AG10803 (cell line): ENCODE measurements at regions not wholly inside any gene's neighbourhood (a gene's known extent, or its start where the extent isn't known, plus 50 kb on each side); places are given as distances from the start of the nearest gene placed in this dataset.

Experiments used
- DNase-seq: peaks from one replicate; pipeline ENCODE4 v3.0.0; 2010; ENCODE audit warnings: low read depth
- H3K4me3 ChIP-seq: 2 replicates; pipeline ENCODE4 v1.5.1; 2011; ENCODE audit warnings: mild to moderate bottlenecking, low read length, control low read depth
- TF ChIP-seq, protein P1 (sequence below): conservative IDR thresholded peaks from 2 replicates; pipeline ENCODE4 v1.5.1; 2011; ENCODE audit warnings: mild to moderate bottlenecking, low read length, control low read depth, inconsistent platforms

GRCh38 chr18:38081516-38081915 lies 515.9 kb upstream of the CELF4 start:
- no peak overlapping the region for H3K4me3 ChIP-seq
- DNase-seq: no peak
- TF ChIP-seq, protein P1, sequence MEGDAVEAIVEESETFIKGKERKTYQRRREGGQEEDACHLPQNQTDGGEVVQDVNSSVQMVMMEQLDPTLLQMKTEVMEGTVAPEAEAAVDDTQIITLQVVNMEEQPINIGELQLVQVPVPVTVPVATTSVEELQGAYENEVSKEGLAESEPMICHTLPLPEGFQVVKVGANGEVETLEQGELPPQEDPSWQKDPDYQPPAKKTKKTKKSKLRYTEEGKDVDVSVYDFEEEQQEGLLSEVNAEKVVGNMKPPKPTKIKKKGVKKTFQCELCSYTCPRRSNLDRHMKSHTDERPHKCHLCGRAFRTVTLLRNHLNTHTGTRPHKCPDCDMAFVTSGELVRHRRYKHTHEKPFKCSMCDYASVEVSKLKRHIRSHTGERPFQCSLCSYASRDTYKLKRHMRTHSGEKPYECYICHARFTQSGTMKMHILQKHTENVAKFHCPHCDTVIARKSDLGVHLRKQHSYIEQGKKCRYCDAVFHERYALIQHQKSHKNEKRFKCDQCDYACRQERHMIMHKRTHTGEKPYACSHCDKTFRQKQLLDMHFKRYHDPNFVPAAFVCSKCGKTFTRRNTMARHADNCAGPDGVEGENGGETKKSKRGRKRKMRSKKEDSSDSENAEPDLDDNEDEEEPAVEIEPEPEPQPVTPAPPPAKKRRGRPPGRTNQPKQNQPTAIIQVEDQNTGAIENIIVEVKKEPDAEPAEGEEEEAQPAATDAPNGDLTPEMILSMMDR: no peak

GRCh38 chr18:38077229-38077628 lies 511.6 kb upstream of the CELF4 start:
- H3K4me3 ChIP-seq: no peak overlapping the region
- TF ChIP-seq, protein P1: no peak
- DNase-seq: no peak

- DNase-seq: no peak
- no peak overlapping the region for H3K4me3 ChIP-seq
- TF ChIP-seq, protein P1: no peak
Measured at GRCh38 chr18:38076346-38077070, 510.9 kb upstream of the CELF4 start.

DNA sequence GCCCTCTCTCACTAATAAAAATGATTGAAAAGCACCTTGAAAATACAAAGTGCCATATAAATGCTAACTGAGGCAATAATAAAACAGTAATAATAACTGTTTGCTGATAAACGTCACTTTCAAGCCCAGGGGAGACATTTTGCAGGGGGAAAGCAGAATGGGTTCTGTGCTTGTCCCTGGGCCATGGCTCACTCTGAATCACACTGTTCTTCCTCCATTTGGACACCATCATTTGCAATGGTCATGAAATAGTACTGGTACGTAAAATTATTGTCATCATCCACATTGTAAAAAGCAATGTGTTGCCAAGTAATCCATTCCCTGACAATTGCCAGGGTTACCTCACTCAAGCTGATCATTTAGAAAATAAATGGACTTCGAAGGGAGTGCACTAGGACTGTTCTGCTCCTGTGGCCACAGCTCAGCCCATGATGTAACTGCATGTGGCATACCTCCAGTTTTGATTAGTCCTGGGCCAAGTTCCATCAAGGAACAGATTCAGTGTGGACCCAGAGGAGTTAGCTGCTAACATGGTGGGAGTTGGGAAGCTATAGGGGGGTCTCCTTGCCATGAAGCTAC lies 508.8 kb upstream of the CELF4 start:
- DNase-seq: no peak
- no peak overlapping the region for H3K4me3 ChIP-seq
- TF ChIP-seq, protein P1: no peak

DNA sequence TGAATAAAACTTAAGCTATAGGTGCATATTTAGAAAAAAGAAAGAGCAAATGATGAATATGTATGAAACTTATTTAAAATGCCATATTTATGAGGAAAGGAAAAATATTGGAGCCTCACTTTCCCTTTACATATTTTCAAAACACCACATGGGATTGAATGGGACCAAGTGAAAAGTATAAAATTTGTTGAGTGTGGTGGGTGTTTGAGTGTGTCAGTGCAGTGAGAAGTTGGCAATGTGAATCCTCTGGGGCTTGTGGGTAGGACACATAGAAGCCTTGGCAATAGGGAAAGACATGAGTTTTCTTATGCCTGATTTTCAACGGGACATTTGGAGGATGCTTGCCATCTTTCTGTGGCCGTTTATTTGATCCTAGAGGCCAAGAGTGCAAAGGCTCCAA lies 502.2 kb upstream of the CELF4 start:
- no peak overlapping the region for H3K4me3 ChIP-seq
- TF ChIP-seq, protein P1: no peak
- no peak for DNase-seq

GRCh38 chr18:38067086-38067485 lies 501.5 kb upstream of the CELF4 start:
- DNase-seq: no peak
- no peak overlapping the region for H3K4me3 ChIP-seq
- TF ChIP-seq, protein P1: no peak
